CD1c-positive myeloid dendritic cell (primary cell): ENCODE measurements at regions not wholly inside any gene's neighbourhood (a gene's known extent, or its start where the extent isn't known, plus 50 kb on each side); places are given as distances from the start of the nearest gene placed in this dataset.
A peak's percentile ranks its signal among the peaks of the same experiment; 100 is the strongest.

Source experiments
- DNase-seq: peaks from one replicate; pipeline ENCODE4 v3.0.0-alpha.2; 2016; ENCODE audit errors: extremely low spot score

GRCh38 chr18:7288544-7288943 lies 57.7 kb downstream of the LRRC30 start:
- no peak for DNase-seq

- no peak for DNase-seq
These were observed 59.2 kb downstream of the LRRC30 start for GRCh38 chr18:7290077-7290476.

- DNase-seq: no peak
These were observed 60.2 kb downstream of the LRRC30 start for GRCh38 chr18:7291046-7291445.

GRCh38 chr18:7298149-7298548 lies 67.3 kb downstream of the LRRC30 start:
- DNase-seq: no peak

GRCh38 chr18:7301094-7301493 lies 70.2 kb downstream of the LRRC30 start:
- DNase-seq: no peak

GRCh38 chr18:7303316-7304060 lies 72.6 kb downstream of the LRRC30 start:
- DNase-seq: no peak

GRCh38 chr18:7304061-7304370 lies 73.1 kb downstream of the LRRC30 start:
- DNase-seq: no peak

GRCh38 chr18:7305416-7305815 lies 74.5 kb downstream of the LRRC30 start:
- no peak for DNase-seq

- no peak for DNase-seq
These were observed 76.1 kb downstream of the LRRC30 start for GRCh38 chr18:7307030-7307429.

GRCh38 chr18:7307526-7307925 lies 76.6 kb downstream of the LRRC30 start:
- no peak for DNase-seq

GRCh38 chr18:7317804-7318231 lies 86.9 kb downstream of the LRRC30 start:
- no peak for DNase-seq

- DNase-seq: no peak
These were observed 88.3 kb downstream of the LRRC30 start for GRCh38 chr18:7319161-7319560.

- DNase-seq: no peak
These were observed 90.9 kb downstream of the LRRC30 start for GRCh38 chr18:7321831-7322230.

- no peak for DNase-seq
These were observed 92.1 kb downstream of the LRRC30 start for GRCh38 chr18:7322817-7323485.

- no peak for DNase-seq
These were observed 94.2 kb downstream of the LRRC30 start for GRCh38 chr18:7325126-7325430.

GRCh38 chr18:7329016-7329415 lies 98.1 kb downstream of the LRRC30 start:
- peak; percentile 2 for DNase-seq

- DNase-seq: no peak
These were observed 101.6 kb downstream of the LRRC30 start for GRCh38 chr18:7332452-7332851.

- DNase-seq: no peak
These were observed 102.2 kb downstream of the LRRC30 start for GRCh38 chr18:7333025-7333562.

GRCh38 chr18:7334973-7335568 lies 104.2 kb downstream of the LRRC30 start:
- no peak for DNase-seq

GRCh38 chr18:7336623-7337022 lies 105.7 kb downstream of the LRRC30 start:
- DNase-seq: no peak

- no peak for DNase-seq
These were observed 108.0 kb downstream of the LRRC30 start for GRCh38 chr18:7338846-7339245.

- DNase-seq: no peak
These were observed 110.9 kb downstream of the LRRC30 start for GRCh38 chr18:7341581-7342337.
